GM19438 (cell line): ENCODE measurements at regions not wholly inside any gene's neighbourhood (a gene's known extent, or its start where the extent isn't known, plus 50 kb on each side); places are given as distances from the start of the nearest gene placed in this dataset.
"Not testable (repeated sequence)": the region's sequence is repeated elsewhere in the genome, so short reads cannot be mapped to it uniquely, and the experiment has no call there.

Source experiments
- ATAC-seq: cut with Tn5 transposase; IDR thresholded peaks from one replicate; pipeline ENCODE4 v1.9.1; 2021; ENCODE audit warnings: low read depth; ENCODE audit not compliant: unreplicated experiment

GRCh38 chr6:155837474-155837873 lies 381.8 kb upstream of the NOX3 start:
- ATAC-seq = no peak

- no peak for ATAC-seq
Observed at GRCh38 chr6:155832596-155832995, 377.0 kb upstream of the NOX3 start.

GRCh38 chr6:155830531-155830930 lies 374.9 kb upstream of the NOX3 start:
- no peak for ATAC-seq

- no peak for ATAC-seq
Observed at GRCh38 chr6:155829646-155830045, 374.0 kb upstream of the NOX3 start.

GRCh38 chr6:155828989-155829388 lies 373.4 kb upstream of the NOX3 start:
- ATAC-seq = no peak

GRCh38 chr6:155818698-155819097 lies 363.1 kb upstream of the NOX3 start:
- no peak for ATAC-seq

GRCh38 chr6:155813548-155813947 lies 357.9 kb upstream of the NOX3 start:
- ATAC-seq = no peak

GRCh38 chr6:155807243-155807642 lies 351.6 kb upstream of the NOX3 start:
- no peak for ATAC-seq

GRCh38 chr6:155801046-155801445 lies 345.4 kb upstream of the NOX3 start:
- no peak for ATAC-seq

- ATAC-seq = not testable (repeated sequence)
Observed at GRCh38 chr6:155798876-155799275, 343.2 kb upstream of the NOX3 start.

GRCh38 chr6:155795173-155795796 lies 339.6 kb upstream of the NOX3 start:
- ATAC-seq = no peak

- no peak for ATAC-seq
Observed at GRCh38 chr6:155791891-155792290, 336.3 kb upstream of the NOX3 start.

GRCh38 chr6:155791186-155791585 lies 335.5 kb upstream of the NOX3 start:
- ATAC-seq = no peak

GRCh38 chr6:155787168-155787567 lies 331.5 kb upstream of the NOX3 start:
- ATAC-seq = no peak

GRCh38 chr6:155786528-155786927 lies 330.9 kb upstream of the NOX3 start:
- no peak for ATAC-seq

GRCh38 chr6:155782739-155783459 lies 327.3 kb upstream of the NOX3 start:
- no peak for ATAC-seq

- ATAC-seq = no peak
Observed at GRCh38 chr6:155782320-155782731, 326.7 kb upstream of the NOX3 start.

GRCh38 chr6:155779456-155779855 lies 323.8 kb upstream of the NOX3 start:
- no peak for ATAC-seq

- ATAC-seq = no peak
Observed at GRCh38 chr6:155778336-155778735, 322.7 kb upstream of the NOX3 start.

- no peak for ATAC-seq
Observed at GRCh38 chr6:155771822-155772221, 316.2 kb upstream of the NOX3 start.

GRCh38 chr6:155770856-155771255 lies 315.2 kb upstream of the NOX3 start:
- ATAC-seq = no peak

- ATAC-seq = no peak
Observed at GRCh38 chr6:155770313-155770712, 314.7 kb upstream of the NOX3 start.
